Activated T-cell treated with anti-CD3 and anti-CD28 coated beads for 24 hours (primary cell): ENCODE measurements at regions not wholly inside any gene's neighbourhood (a gene's known extent, or its start where the extent isn't known, plus 50 kb on each side); places are given as distances from the start of the nearest gene placed in this dataset.

ENCODE experiments used
- DNase-seq: peaks from one replicate; pipeline ENCODE4 v3.0.0-alpha.2; 2020; ENCODE audit warnings: low read depth

GRCh38 chr5:6194906-6195612 lies 183.3 kb downstream of the MED10 start:
- no peak for DNase-seq

- no peak for DNase-seq
Observed at GRCh38 chr5:6194261-6194875, 184.0 kb downstream of the MED10 start.

GRCh38 chr5:6193310-6193709 lies 185.0 kb downstream of the MED10 start:
- no peak for DNase-seq

DNA sequence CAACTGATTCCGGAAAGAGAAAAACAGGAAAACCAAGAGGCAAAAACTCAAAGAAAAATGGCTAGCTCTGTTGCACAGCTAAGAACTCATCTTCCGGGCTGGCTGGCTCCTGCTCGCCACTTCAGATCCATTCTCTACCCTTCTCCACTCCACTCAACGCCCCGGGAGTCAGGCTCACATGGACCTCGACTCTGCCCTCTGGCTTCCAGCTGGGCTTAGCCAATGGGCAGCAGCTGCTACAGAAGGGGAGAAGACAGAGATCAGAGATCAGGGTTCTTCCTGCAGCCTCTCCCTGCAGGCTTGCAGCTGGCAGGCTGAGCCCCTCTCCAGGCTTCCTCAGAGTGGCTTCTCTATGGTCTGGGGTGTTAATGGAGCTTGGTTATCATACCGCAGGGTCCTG lies 187.5 kb downstream of the MED10 start:
- DNase-seq = no peak

GRCh38 chr5:6188976-6189375 lies 189.4 kb downstream of the MED10 start:
- DNase-seq = no peak

GRCh38 chr5:6188344-6188743 lies 190.0 kb downstream of the MED10 start:
- DNase-seq = no peak

- DNase-seq = no peak
Observed at GRCh38 chr5:6187501-6187900, 190.8 kb downstream of the MED10 start.

- no peak for DNase-seq
Observed at GRCh38 chr5:6185574-6185973, 192.8 kb downstream of the MED10 start.

DNA sequence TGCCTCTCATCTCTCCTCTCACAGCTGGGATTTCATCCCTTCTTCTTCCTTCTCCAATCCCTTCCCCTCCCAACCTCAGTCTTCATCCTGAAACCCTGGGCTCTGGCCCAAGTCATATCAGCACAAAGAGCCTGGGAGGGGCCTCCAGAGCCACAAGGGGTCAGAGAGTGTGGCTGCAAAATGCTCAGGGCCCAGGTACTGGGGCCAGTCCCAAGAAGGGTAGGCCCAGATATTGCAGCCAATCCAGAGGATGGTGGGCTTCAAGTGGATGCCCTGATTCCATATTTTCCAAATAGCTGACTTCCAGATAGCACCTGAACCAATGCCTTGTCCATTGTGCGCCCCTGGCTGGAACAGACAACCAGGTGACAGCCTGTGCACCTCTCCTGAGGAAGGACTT lies 193.9 kb downstream of the MED10 start:
- DNase-seq = no peak

- DNase-seq = no peak
Observed at GRCh38 chr5:6183391-6184390, 194.7 kb downstream of the MED10 start.

- no peak for DNase-seq
Observed at GRCh38 chr5:6182271-6182815, 196.0 kb downstream of the MED10 start.

- DNase-seq = no peak
Observed at GRCh38 chr5:6181871-6182270, 196.5 kb downstream of the MED10 start.

DNA sequence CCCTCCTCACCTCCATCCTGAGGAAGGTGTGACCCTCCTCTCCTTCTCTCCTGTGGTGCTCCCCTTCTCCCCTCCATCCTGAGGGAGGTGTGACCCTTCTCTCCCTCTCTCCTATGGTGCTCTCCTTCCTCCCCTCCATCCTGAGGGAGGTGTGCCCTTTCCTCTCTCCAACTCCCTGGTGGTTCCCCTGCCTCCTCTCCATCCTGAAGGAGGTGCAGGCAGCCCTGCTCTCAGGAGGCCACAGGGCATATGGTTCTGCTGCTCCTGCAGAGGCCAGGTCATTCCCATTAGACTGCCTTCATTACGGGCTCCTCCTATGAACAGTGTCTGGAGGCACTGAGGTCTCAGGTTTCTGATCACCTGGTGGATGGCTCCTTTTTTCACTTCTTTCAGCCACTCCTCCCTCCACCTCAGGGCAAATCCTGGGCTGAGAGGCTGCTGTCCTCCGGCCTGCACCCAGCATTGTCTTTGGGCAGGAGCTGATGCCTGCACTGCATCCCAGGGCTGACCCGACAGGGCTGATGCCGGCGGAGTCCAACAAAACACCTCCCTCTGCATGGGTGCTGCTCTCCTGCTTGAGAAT lies 197.1 kb downstream of the MED10 start:
- no peak for DNase-seq

GRCh38 chr5:6180231-6180872 lies 198.0 kb downstream of the MED10 start:
- DNase-seq = no peak

- no peak for DNase-seq
Observed at GRCh38 chr5:6178846-6179532, 199.4 kb downstream of the MED10 start.

DNA sequence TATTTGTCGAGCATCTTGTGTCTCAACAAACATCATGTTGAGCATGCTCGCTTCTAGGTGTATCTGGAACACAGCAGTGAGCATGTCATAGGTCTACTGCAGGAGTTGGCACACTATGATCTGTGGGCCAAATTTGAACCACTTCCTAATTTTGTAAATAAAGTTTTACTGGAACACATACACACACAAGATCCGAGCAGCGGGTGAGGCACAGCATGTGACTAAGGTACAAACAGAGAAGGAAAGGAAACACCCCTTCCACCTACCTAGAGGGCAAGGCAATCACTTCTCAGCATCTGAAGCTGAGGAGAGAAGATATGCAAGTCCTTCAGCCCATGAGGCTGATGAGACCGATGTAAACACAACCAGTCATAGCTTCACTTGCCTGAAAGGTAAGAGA lies 200.4 kb downstream of the MED10 start:
- DNase-seq = no peak

GRCh38 chr5:6176102-6176693 lies 202.1 kb downstream of the MED10 start:
- no peak for DNase-seq

GRCh38 chr5:6175172-6175854 lies 203.0 kb downstream of the MED10 start:
- no peak for DNase-seq

DNA sequence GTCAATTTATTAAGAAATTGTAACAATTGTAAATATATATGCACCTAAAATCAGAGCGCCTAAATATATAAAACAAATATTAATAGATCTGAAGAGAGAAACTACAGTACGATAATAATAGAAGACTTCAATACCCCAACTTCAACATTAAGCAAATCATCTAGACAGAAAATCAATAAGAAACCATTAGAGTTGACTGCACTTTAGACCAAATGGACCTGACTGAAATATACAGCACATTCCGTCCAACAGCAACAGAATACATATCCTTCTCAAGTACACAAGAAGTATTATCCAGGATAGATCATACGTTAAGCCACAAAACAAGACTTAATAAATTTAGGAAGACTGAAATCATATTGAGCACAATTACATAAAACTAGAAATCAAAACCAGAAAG lies 208.7 kb downstream of the MED10 start:
- DNase-seq = no peak
